ENCODE measurements at regions not wholly inside any gene's neighbourhood (a gene's known extent, or its start where the extent isn't known, plus 50 kb on each side); places are given as distances from the start of the nearest gene placed in this dataset.

- no peak for TF ChIP-seq CTCF (IDR thresholded peaks at IDR 0.05)
- TF ChIP-seq POLR2A (IDR thresholded peaks at IDR 0.05), result no peak
These were observed 468.7 kb upstream of the B3GAT1 start for GRCh38 chr11:134880788-134881187.

Data from thyroid gland (tissue), 4 donors.